Activated B cell treated with CpG ODN at 0.5 μM for 24 hours (primary cell): ENCODE measurements at regions not wholly inside any gene's neighbourhood (a gene's known extent, or its start where the extent isn't known, plus 50 kb on each side); places are given as distances from the start of the nearest gene placed in this dataset.

Source experiments
- ATAC-seq: fragments of 200-7000 bp; cut with Tn5 transposase; one replicate; pipeline ENCODE4 v1.10.0; 2021; ENCODE audit warnings: low read depth, mild to moderate bottlenecking, moderate library complexity
- CTCF ChIA-PET: fragments of 350-600 bp; sonication (Branson Sonifier 250); formaldehyde crosslinking; loops from one replicate; lab custom pipeline; 2021; ENCODE audit warnings: antibody characterized with exemption; lab: Charles Lee
- POLR2A ChIA-PET: fragments of 350-600 bp; sonication (Branson Sonifier 250); formaldehyde crosslinking; loops from one replicate; lab custom pipeline; 2021; ENCODE audit warnings: antibody characterized with exemption; lab: Charles Lee
- DNase-seq: peaks from one replicate; pipeline ENCODE4 v3.0.0; 2022
- H3K27ac Mint-ChIP-seq: one replicate; pipeline ENCODE4 v1.8.0; 2020; ENCODE audit warnings: mixed read lengths
- H3K27me3 Mint-ChIP-seq: one replicate; pipeline ENCODE4 v1.8.0; 2021; ENCODE audit warnings: mixed read lengths
- H3K36me3 Mint-ChIP-seq: one replicate; pipeline ENCODE4 v1.8.0; 2021; ENCODE audit warnings: low read depth, mixed read lengths
- H3K4me1 Mint-ChIP-seq: one replicate; pipeline ENCODE4 v1.8.0; 2021; ENCODE audit warnings: mixed read lengths
- H3K4me3 Mint-ChIP-seq: one replicate; pipeline ENCODE4 v1.8.0; 2020; ENCODE audit warnings: mild to moderate bottlenecking, mixed read lengths
- H3K9me3 Mint-ChIP-seq: one replicate; pipeline ENCODE4 v1.8.0; 2020; ENCODE audit warnings: mixed read lengths
- intact Hi-C: fragments of 100-400 bp; cut with micrococcal nuclease; formaldehyde crosslinking; loops from one replicate; pipeline ENCODE4 v1.15.1; 2024
- TF ChIP-seq, protein P1 (sequence below): fragments of 200-600 bp; IDR thresholded peaks from one replicate; pipeline ENCODE4 v1.8.0; 2022; ENCODE audit warnings: antibody characterized with exemption, mild to moderate bottlenecking

DNA sequence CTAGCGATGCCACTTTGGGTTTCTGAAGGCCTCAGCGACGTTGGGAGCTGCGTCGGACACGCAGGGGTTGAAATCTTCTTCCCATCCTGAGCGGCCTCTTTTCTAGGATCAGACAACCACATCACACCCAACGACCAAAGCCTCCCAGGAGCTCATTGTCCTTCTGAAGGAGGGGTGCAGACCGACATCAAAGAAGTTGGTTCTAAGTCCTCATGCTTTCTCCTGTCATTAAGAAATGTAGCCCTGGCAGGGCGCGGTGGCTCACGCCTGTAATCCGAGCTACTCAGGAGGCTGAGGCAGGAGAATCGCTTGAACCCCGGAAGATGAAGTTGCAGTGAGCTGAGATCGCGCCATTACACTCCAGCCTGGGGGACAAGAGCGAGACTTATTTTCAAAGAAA, 1681.9 kb downstream of the TP53TG3F start:
- POLR2A ChIA-PET: no interaction called here
- intact Hi-C loops: no loop called here
- Mint-ChIP-seq H3K9me3 (peaks cover 17% of the 10 kb centered on the region), H3K4me1 (no peaks in the 10 kb centered on the region), H3K4me3 (no peak overlapping the region), H3K27ac (no peak overlapping the region), H3K27me3 (no peaks in the 10 kb centered on the region), H3K36me3 (no peaks in the 10 kb centered on the region)
- CTCF ChIA-PET: no interaction called here
- DNase-seq (no peak), ATAC-seq (no peak)
- TF ChIP-seq, protein P1, sequence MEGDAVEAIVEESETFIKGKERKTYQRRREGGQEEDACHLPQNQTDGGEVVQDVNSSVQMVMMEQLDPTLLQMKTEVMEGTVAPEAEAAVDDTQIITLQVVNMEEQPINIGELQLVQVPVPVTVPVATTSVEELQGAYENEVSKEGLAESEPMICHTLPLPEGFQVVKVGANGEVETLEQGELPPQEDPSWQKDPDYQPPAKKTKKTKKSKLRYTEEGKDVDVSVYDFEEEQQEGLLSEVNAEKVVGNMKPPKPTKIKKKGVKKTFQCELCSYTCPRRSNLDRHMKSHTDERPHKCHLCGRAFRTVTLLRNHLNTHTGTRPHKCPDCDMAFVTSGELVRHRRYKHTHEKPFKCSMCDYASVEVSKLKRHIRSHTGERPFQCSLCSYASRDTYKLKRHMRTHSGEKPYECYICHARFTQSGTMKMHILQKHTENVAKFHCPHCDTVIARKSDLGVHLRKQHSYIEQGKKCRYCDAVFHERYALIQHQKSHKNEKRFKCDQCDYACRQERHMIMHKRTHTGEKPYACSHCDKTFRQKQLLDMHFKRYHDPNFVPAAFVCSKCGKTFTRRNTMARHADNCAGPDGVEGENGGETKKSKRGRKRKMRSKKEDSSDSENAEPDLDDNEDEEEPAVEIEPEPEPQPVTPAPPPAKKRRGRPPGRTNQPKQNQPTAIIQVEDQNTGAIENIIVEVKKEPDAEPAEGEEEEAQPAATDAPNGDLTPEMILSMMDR: no peak

DNA sequence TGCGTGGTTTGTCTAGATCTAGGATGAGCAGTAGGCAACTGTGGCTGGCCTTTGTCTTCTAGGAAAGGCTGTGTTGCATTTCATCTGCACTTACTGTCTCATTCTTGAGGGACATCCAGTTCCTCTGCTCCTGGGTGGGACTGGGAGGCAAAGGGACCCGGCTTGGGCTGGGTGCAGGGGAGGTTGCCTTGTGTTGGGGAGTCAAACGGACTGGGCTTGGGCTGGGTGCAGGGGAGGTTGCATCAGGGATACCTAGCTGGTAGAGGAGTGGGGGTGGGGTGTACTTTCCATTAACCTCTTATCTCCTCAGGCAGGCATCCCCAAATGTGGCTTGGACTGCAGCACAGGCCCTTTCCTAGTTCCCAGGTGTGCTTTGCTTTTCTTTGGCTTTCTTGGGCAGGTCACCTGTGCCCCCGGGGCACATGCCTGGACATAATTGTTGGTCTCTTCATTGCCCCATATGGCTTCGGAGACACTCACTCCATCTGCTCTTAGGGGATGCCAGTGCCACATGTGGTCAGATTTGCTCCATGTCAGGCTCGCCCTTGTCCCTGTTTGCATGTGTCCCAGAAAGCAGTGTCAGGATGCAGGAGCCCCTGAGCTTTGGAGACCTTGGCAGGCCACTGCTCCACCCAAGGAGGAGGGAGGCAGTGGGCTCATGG, 1682.9 kb downstream of the TP53TG3F start:
- ChIA-PET POLR2A (no interaction called here), CTCF (no interaction called here)
- DNase-seq (no peak), ATAC-seq (no peak)
- no peaks in the 10 kb centered on the region for H3K27me3 Mint-ChIP-seq
- TF ChIP-seq, protein P1: no peak
- H3K4me1 Mint-ChIP-seq: no peaks in the 10 kb centered on the region
- H3K9me3 Mint-ChIP-seq: peaks cover 17% of the 10 kb centered on the region
- no peaks in the 10 kb centered on the region for H3K36me3 Mint-ChIP-seq
- intact Hi-C loops: no loop called here
- no peak overlapping the region for H3K27ac Mint-ChIP-seq
- H3K4me3 Mint-ChIP-seq: no peak overlapping the region

DNA sequence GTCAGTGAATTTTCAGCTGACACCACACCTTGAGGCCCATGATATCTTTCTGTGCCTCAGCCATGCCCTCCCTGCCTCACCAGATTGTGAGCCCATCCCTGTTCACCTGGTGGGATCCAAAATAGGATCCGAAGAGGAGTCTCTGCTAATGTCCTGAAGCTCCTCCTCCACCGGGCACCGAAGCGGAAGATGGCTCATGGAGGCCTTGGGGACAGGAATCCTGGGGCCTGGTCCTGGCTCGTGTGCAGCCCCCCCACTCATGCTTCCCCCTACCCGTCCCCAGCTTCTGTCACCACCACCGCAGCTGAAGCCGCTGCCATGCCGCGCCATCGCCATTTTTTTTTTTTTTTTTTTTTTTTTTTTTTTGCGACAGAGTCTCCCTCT, 1683.4 kb downstream of the TP53TG3F start:
- DNase-seq (no peak), ATAC-seq (no peak)
- Mint-ChIP-seq H3K4me1 (no peaks in the 10 kb centered on the region), H3K36me3 (no peaks in the 10 kb centered on the region), H3K4me3 (no peak overlapping the region), H3K9me3 (peaks cover 17% of the 10 kb centered on the region), H3K27ac (no peak overlapping the region), H3K27me3 (no peaks in the 10 kb centered on the region)
- CTCF ChIA-PET: no interaction called here
- TF ChIP-seq, protein P1: no peak
- POLR2A ChIA-PET: no interaction called here
- intact Hi-C loops: no loop called here

DNA sequence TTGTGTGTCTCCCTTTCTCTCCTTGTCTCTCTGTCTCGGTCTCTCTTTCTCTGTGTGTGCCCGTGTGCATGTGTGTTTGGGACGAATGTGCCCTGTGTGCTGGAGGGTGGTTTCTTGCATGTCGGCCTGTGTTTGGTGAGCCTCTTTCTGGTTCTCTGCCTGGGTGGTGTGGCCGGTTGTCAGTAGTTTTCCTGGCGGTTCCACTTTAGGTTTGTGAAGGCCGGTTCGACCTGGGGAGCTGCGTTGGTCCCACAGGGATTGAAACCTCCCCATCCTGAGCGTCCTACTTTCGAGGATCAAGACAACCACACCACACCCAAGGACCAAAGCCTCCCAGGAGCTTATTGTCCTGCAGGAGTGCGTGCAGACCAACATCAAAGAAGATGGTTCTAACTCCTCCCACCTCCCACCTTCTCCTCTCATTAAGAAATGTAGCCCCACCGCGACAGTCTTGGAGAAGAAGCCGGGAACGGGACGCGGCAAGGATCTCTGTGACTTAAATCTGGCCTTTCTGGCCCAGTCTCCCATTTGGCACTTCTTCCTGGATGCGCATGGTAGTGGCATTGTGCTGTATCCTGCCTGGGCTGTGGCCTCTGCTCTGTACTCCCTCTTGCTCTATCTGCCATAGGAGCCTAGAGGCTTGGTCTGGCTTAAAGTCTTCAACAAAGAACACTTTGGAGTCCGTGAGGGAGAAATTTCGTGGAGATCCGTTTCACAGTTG, 1685.0 kb downstream of the TP53TG3F start:
- no peak overlapping the region for H3K27ac Mint-ChIP-seq
- POLR2A ChIA-PET: no interaction called here
- no peaks in the 10 kb centered on the region for H3K4me1 Mint-ChIP-seq
- no peak for ATAC-seq
- TF ChIP-seq, protein P1: no peak
- no peaks in the 10 kb centered on the region for H3K27me3 Mint-ChIP-seq
- intact Hi-C loops: no loop called here
- no peak overlapping the region for H3K4me3 Mint-ChIP-seq
- DNase-seq: no peak
- CTCF ChIA-PET: no interaction called here
- no peaks in the 10 kb centered on the region for H3K36me3 Mint-ChIP-seq
- peaks cover 17% of the 10 kb centered on the region for H3K9me3 Mint-ChIP-seq

DNA sequence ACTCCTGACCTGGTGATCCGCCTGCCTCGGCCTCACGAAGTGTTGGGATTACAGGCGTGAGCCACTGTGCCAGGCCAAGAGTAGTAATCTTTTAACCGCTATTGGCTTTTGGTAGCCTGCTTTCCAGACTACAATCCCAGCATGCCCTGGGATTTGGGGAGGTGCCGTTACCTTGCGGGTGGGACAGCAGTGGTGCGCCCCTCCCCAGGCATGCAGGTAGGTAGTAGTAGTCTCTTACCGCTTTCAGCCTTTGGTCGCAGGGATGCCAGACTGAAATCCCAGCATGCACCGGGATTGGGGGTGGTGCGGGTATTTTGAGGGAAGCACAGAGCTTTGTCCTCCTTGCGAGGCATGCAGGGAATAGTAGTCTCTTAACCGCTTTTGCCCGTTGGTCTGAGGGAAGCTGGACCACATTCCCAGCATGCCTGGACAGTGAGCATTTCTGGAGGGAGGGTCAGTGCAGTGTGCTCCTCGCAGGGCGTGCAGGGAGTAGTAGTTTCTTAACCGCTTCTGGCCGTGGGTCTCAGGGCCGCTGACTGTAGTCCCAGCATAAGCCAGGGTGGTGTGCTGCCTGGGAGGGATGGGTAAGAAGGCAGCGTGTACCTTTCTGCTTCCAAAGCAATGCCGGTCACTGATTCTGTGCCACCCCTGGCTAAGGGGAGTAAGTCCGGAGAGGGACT, 1686.8 kb downstream of the TP53TG3F start:
- Mint-ChIP-seq H3K27ac (no peak overlapping the region), H3K4me3 (no peak overlapping the region), H3K27me3 (no peaks in the 10 kb centered on the region), H3K36me3 (no peaks in the 10 kb centered on the region), H3K9me3 (peaks cover 10% of the 10 kb centered on the region), H3K4me1 (no peaks in the 10 kb centered on the region)
- ChIA-PET POLR2A (no interaction called here), CTCF (no interaction called here)
- DNase-seq (no peak), ATAC-seq (no peak)
- TF ChIP-seq, protein P1: no peak
- intact Hi-C loops: no loop called here
